HepG2 (cell line): ENCODE measurements at regions not wholly inside any gene's neighbourhood (a gene's known extent, or its start where the extent isn't known, plus 50 kb on each side); places are given as distances from the start of the nearest gene placed in this dataset.
A peak's percentile ranks its signal among the peaks of the same experiment; 100 is the strongest.

ENCODE experiments used
- ATM ChIP-seq: fragments of 450-650 bp; IDR thresholded peaks from 2 replicates; pipeline ENCODE4 v1.7.1; 2017; ENCODE audit warnings: mild to moderate bottlenecking, borderline replicate concordance
- FOSL2 ChIP-seq: sonication (generic); formaldehyde crosslinking; IDR thresholded peaks from 2 replicates; pipeline ENCODE4 v1.4.0; 2020; ENCODE audit warnings: missing genetic modification reagents
- KLF9 ChIP-seq: IDR thresholded peaks from 2 replicates; pipeline ENCODE4 v1.6.1; 2016; ENCODE audit warnings: low read depth
- MAFG ChIP-seq: sonication (generic); formaldehyde crosslinking; IDR thresholded peaks from 2 replicates; pipeline ENCODE4 v1.5.1; 2020; ENCODE audit warnings: mild to moderate bottlenecking, missing genetic modification reagents
- MAFK ChIP-seq, 2 experiments: IDR thresholded peaks in 1 of 2; conservative IDR thresholded peaks in 1 of 2; 2 replicates each; pipeline ENCODE4 v1.6.1; 2011; ENCODE audit warnings: improper control_type of control experiment in 2 of 2, low read length in 2 of 2
- MTA1 ChIP-seq: sonication (generic); formaldehyde crosslinking; IDR thresholded peaks from 2 replicates; pipeline ENCODE4 v1.4.0; 2020; ENCODE audit warnings: missing genetic modification reagents, mild to moderate bottlenecking, borderline replicate concordance
- SRY ChIP-seq: sonication (generic); formaldehyde crosslinking; IDR thresholded peaks from 2 replicates; pipeline ENCODE4 v1.8.0; 2022; ENCODE audit warnings: mild to moderate bottlenecking, missing genetic modification reagents
- TSC22D2 ChIP-seq: sonication (generic); formaldehyde crosslinking; IDR thresholded peaks from 2 replicates; pipeline ENCODE4 v1.5.1; 2020; ENCODE audit warnings: missing genetic modification reagents, mild to moderate bottlenecking, borderline replicate concordance
- ZNF10 ChIP-seq: sonication (generic); formaldehyde crosslinking; IDR thresholded peaks from 2 replicates; pipeline ENCODE4 v1.4.0; 2020; ENCODE audit warnings: mild to moderate bottlenecking, low read depth, missing genetic modification reagents, borderline replicate concordance
- ZNF292 ChIP-seq: sonication (generic); formaldehyde crosslinking; IDR thresholded peaks from 2 replicates; pipeline ENCODE4 v1.8.1; 2022; ENCODE audit warnings: mild to moderate bottlenecking, low read depth, missing genetic modification reagents, borderline replicate concordance
- ZNF678 ChIP-seq: sonication (generic); formaldehyde crosslinking; IDR thresholded peaks from 2 replicates; pipeline ENCODE4 v1.4.0; 2020; ENCODE audit warnings: mild to moderate bottlenecking, missing genetic modification reagents
- ZSCAN29 ChIP-seq: sonication (generic); formaldehyde crosslinking; conservative IDR thresholded peaks from 2 replicates; pipeline ENCODE4 v1.4.0; 2020; ENCODE audit warnings: mild to moderate bottlenecking, missing genetic modification reagents
- TF ChIP-seq, protein P1 (sequence below): IDR thresholded peaks from 2 replicates; pipeline ENCODE4 v1.4.0; 2020; ENCODE audit warnings: mild to moderate bottlenecking, missing genetic modification reagents
- TF ChIP-seq, protein P2 (sequence below): IDR thresholded peaks from 2 replicates; pipeline ENCODE4 v1.6.1; 2016; ENCODE audit warnings: low read depth, borderline replicate concordance
- TF ChIP-seq, protein P3 (sequence below): IDR thresholded peaks from 2 replicates; pipeline ENCODE4 v1.6.1; 2016; ENCODE audit warnings: mild to moderate bottlenecking, missing biosample characterization, missing genetic modification reagents
- TF ChIP-seq, protein P4 (sequence below): sonication (generic); formaldehyde crosslinking; conservative IDR thresholded peaks from 2 replicates; pipeline ENCODE4 v1.8.0; 2022; ENCODE audit warnings: mild to moderate bottlenecking, moderate library complexity, missing genetic modification reagents
- TF ChIP-seq, protein P5 (sequence below): sonication (generic); formaldehyde crosslinking; IDR thresholded peaks from 2 replicates; pipeline ENCODE4 v1.5.1; 2020; ENCODE audit warnings: mild to moderate bottlenecking, missing genetic modification reagents, borderline replicate concordance

DNA sequence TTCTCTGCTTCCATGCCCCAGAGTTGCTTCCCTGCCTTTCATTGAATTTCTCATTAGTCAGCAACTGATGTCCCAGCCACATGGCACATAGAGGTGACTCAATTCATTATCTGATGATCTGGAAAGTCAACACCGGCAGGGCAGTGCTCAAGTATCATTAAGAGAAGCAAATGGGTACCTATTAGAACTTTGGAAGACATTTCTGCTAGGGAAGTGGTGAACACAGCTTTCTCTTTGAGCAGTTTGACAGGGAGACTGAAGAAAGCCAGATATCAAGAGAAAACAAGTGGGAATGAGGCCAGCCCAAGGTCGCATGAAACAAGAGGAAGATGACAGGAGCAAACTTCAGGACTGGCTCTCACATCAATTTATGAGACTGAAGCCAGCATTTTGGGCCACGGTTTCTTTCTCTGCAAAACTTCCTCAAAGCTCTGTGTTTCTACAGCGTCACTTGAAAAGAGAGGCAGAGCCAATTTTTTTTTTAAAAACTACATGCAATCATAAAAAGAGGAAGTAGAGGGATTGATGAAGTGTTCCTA lies 108.3 kb upstream of the RPS6KA3 start (continued):
- TF ChIP-seq, protein P1, sequence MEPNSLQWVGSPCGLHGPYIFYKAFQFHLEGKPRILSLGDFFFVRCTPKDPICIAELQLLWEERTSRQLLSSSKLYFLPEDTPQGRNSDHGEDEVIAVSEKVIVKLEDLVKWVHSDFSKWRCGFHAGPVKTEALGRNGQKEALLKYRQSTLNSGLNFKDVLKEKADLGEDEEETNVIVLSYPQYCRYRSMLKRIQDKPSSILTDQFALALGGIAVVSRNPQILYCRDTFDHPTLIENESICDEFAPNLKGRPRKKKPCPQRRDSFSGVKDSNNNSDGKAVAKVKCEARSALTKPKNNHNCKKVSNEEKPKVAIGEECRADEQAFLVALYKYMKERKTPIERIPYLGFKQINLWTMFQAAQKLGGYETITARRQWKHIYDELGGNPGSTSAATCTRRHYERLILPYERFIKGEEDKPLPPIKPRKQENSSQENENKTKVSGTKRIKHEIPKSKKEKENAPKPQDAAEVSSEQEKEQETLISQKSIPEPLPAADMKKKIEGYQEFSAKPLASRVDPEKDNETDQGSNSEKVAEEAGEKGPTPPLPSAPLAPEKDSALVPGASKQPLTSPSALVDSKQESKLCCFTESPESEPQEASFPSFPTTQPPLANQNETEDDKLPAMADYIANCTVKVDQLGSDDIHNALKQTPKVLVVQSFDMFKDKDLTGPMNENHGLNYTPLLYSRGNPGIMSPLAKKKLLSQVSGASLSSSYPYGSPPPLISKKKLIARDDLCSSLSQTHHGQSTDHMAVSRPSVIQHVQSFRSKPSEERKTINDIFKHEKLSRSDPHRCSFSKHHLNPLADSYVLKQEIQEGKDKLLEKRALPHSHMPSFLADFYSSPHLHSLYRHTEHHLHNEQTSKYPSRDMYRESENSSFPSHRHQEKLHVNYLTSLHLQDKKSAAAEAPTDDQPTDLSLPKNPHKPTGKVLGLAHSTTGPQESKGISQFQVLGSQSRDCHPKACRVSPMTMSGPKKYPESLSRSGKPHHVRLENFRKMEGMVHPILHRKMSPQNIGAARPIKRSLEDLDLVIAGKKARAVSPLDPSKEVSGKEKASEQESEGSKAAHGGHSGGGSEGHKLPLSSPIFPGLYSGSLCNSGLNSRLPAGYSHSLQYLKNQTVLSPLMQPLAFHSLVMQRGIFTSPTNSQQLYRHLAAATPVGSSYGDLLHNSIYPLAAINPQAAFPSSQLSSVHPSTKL (CRISPR knock-in tag) = peak; percentile 52; the same call in 1 of the 2 replicates
- TF ChIP-seq TSC22D2 (no peak), ATM (no peak), SRY (CRISPR knock-in tag) (no peak), ZNF292 (CRISPR knock-in tag) (no peak), FOSL2 (CRISPR knock-in tag) (peak; percentile 87), MTA1 (CRISPR knock-in tag) (no peak), KLF9 (CRISPR knock-in tag) (no peak), ZNF678 (CRISPR knock-in tag) (no peak), MAFG (CRISPR knock-in tag) (no peak), ZSCAN29 (no peak), MAFK (conservative IDR thresholded peaks at IDR 0.05 in 1 of 2, IDR thresholded peaks at IDR 0.05 in 1 of 2; ENCODE audit: low read length in 2 of 2) (peak; percentile 87 to 94), ZNF10 (CRISPR knock-in tag) (no peak)
- TF ChIP-seq, protein P2, sequence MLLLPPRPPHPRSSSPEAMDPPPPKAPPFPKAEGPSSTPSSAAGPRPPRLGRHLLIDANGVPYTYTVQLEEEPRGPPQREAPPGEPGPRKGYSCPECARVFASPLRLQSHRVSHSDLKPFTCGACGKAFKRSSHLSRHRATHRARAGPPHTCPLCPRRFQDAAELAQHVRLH (CRISPR knock-in tag) = no peak
- TF ChIP-seq, protein P3, sequence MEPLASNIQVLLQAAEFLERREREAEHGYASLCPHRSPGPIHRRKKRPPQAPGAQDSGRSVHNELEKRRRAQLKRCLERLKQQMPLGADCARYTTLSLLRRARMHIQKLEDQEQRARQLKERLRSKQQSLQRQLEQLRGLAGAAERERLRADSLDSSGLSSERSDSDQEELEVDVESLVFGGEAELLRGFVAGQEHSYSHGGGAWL = no peak
- TF ChIP-seq, protein P4, sequence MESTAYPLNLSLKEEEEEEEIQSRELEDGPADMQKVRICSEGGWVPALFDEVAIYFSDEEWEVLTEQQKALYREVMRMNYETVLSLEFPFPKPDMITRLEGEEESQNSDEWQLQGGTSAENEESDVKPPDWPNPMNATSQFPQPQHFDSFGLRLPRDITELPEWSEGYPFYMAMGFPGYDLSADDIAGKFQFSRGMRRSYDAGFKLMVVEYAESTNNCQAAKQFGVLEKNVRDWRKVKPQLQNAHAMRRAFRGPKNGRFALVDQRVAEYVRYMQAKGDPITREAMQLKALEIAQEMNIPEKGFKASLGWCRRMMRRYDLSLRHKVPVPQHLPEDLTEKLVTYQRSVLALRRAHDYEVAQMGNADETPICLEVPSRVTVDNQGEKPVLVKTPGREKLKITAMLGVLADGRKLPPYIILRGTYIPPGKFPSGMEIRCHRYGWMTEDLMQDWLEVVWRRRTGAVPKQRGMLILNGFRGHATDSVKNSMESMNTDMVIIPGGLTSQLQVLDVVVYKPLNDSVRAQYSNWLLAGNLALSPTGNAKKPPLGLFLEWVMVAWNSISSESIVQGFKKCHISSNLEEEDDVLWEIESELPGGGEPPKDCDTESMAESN (CRISPR knock-in tag) = no peak
- TF ChIP-seq, protein P5, sequence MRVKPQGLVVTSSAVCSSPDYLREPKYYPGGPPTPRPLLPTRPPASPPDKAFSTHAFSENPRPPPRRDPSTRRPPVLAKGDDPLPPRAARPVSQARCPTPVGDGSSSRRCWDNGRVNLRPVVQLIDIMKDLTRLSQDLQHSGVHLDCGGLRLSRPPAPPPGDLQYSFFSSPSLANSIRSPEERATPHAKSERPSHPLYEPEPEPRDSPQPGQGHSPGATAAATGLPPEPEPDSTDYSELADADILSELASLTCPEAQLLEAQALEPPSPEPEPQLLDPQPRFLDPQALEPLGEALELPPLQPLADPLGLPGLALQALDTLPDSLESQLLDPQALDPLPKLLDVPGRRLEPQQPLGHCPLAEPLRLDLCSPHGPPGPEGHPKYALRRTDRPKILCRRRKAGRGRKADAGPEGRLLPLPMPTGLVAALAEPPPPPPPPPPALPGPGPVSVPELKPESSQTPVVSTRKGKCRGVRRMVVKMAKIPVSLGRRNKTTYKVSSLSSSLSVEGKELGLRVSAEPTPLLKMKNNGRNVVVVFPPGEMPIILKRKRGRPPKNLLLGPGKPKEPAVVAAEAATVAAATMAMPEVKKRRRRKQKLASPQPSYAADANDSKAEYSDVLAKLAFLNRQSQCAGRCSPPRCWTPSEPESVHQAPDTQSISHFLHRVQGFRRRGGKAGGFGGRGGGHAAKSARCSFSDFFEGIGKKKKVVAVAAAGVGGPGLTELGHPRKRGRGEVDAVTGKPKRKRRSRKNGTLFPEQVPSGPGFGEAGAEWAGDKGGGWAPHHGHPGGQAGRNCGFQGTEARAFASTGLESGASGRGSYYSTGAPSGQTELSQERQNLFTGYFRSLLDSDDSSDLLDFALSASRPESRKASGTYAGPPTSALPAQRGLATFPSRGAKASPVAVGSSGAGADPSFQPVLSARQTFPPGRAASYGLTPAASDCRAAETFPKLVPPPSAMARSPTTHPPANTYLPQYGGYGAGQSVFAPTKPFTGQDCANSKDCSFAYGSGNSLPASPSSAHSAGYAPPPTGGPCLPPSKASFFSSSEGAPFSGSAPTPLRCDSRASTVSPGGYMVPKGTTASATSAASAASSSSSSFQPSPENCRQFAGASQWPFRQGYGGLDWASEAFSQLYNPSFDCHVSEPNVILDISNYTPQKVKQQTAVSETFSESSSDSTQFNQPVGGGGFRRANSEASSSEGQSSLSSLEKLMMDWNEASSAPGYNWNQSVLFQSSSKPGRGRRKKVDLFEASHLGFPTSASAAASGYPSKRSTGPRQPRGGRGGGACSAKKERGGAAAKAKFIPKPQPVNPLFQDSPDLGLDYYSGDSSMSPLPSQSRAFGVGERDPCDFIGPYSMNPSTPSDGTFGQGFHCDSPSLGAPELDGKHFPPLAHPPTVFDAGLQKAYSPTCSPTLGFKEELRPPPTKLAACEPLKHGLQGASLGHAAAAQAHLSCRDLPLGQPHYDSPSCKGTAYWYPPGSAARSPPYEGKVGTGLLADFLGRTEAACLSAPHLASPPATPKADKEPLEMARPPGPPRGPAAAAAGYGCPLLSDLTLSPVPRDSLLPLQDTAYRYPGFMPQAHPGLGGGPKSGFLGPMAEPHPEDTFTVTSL (CRISPR knock-in tag) = peak; percentile 58; the same call in 1 of the 2 replicates
